ENCODE measurements at regions not wholly inside any gene's neighbourhood (a gene's known extent, or its start where the extent isn't known, plus 50 kb on each side); places are given as distances from the start of the nearest gene placed in this dataset.

DNA sequence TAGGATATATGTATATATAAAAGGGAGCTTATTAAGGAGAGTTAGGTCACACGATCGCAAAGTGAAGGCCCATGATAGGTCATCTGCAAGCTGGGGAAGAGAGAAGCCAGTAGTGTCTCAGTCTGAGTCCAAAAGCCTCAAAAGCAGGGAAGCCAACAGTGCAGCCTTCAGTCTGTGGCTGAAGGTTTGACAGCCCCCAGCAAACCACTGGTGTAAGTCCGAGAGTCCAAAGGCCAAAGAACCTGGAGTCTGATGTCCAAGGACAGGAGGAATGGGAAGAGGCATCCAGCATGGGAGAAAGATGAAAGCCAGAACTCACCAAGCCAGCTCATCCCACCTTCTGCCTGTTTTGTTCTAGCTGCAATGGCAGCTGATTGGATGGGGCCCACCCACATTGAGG is 88.9 kb upstream of the TBX20 start:
- FAIRE-seq (no peak), DNase-seq (ENCODE audit: low read depth, low spot score) (no peak)
- intact Hi-C loops (cut with micrococcal nuclease) (no loop called here), dilution Hi-C loops (cut with MboI; ENCODE audit: extremely low pct_ligation_motif_present, low sequenced_read_pairs) (no loop called here)
- H3K4me2 ChIP-seq (ENCODE audit: insufficient read depth, low read length): no peak overlapping the region
- ChIA-PET POLR2A (no interaction called here), CTCF (no interaction called here)
- H3K9ac ChIP-seq (replicated peaks; ENCODE audit: extremely low read depth, insufficient read depth, low read length): no peak overlapping the region
- no peak overlapping the region for H3K27ac ChIP-seq (ENCODE audit: insufficient read depth, low read depth, low read length)
- no peaks in the 10 kb centered on the region for H4K20me1 ChIP-seq (replicated peaks; ENCODE audit: control insufficient read depth, extremely low read depth, insufficient read depth, low read length)
- no peaks in the 10 kb centered on the region for H3K36me3 ChIP-seq (ENCODE audit: control insufficient read depth in 2 of 2, extremely low read depth in 1 of 2, insufficient read depth in 2 of 2, low read length in 2 of 2)
- no TSS peak for BruUV-seq (replicated peaks)
- no peak for TF ChIP-seq EZH2 (IDR thresholded peaks at IDR 0.05; ENCODE audit: borderline replicate concordance, low read depth, low read length, severe bottlenecking)
- TF ChIP-seq POLR2A (IDR thresholded peaks at IDR 0.05; ENCODE audit: low read depth, low read length): no peak
- TF ChIP-seq GATA2 (IDR thresholded peaks at IDR 0.05; ENCODE audit: insufficient read depth, insufficient read length, low read depth, low read length): no peak
- TF ChIP-seq, protein P1, sequence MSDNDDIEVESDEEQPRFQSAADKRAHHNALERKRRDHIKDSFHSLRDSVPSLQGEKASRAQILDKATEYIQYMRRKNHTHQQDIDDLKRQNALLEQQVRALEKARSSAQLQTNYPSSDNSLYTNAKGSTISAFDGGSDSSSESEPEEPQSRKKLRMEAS (IDR thresholded peaks at IDR 0.05; ENCODE audit: insufficient read depth, insufficient read length): no peak
- no peak for TF ChIP-seq MYC (IDR thresholded peaks at IDR 0.05; ENCODE audit: low read depth, low read length)
- TF ChIP-seq FOS (IDR thresholded peaks at IDR 0.05; ENCODE audit: borderline replicate concordance, insufficient read depth, low read length): no peak
- TF ChIP-seq, protein P2, sequence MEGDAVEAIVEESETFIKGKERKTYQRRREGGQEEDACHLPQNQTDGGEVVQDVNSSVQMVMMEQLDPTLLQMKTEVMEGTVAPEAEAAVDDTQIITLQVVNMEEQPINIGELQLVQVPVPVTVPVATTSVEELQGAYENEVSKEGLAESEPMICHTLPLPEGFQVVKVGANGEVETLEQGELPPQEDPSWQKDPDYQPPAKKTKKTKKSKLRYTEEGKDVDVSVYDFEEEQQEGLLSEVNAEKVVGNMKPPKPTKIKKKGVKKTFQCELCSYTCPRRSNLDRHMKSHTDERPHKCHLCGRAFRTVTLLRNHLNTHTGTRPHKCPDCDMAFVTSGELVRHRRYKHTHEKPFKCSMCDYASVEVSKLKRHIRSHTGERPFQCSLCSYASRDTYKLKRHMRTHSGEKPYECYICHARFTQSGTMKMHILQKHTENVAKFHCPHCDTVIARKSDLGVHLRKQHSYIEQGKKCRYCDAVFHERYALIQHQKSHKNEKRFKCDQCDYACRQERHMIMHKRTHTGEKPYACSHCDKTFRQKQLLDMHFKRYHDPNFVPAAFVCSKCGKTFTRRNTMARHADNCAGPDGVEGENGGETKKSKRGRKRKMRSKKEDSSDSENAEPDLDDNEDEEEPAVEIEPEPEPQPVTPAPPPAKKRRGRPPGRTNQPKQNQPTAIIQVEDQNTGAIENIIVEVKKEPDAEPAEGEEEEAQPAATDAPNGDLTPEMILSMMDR (IDR thresholded peaks at IDR 0.05; ENCODE audit: extremely low read depth in 1 of 2, insufficient read depth in 1 of 2, low read depth in 1 of 2, low read length in 2 of 2): no peak
- H3K9me3 ChIP-seq (replicated peaks; ENCODE audit: control insufficient read depth, insufficient read depth, low read length): no peaks in the 10 kb centered on the region
- no peaks in the 10 kb centered on the region for H3K9me1 ChIP-seq (replicated peaks; ENCODE audit: control insufficient read depth, extremely low read depth, insufficient read depth, low read length)
- no peaks in the 10 kb centered on the region for H3K27me3 ChIP-seq (ENCODE audit: control insufficient read depth in 2 of 2, insufficient read depth in 2 of 2, low read length in 2 of 2)
- no peak overlapping the region for H3K4me3 ChIP-seq (replicated peaks in 1 of 3; ENCODE audit: insufficient read depth in 1 of 3, low read depth in 1 of 3, low read length in 3 of 3)
- H3K79me2 ChIP-seq (ENCODE audit: control insufficient read depth, insufficient read depth, low read length): no peaks in the 10 kb centered on the region
- no peak overlapping the region for H2AFZ ChIP-seq (ENCODE audit: low read depth, low read length)
- H3K4me1 ChIP-seq (ENCODE audit: control insufficient read depth, extremely low read depth, insufficient read depth, low read length): no peaks in the 10 kb centered on the region

DNA sequence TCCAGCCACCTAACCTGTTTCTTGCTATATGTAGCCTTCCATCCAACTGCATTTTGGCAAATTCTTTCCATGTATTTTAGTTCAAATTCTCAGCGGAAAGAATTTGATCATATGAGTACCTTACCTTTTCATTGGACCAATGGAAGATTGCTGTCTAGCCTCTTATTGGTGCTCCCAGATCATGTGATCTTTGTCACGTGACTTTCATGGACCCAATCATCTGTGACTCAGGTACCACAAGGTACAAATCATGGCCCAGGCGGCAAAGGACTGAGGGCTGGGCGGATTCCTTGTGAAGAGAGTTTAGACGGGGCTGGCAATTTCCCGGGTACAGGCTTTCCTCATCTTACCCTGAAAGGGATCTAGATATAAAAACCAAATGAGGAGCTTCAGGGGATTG is 85.9 kb upstream of the TBX20 start:
- Histone ChIP-seq H3K9ac (replicated peaks; ENCODE audit: extremely low read depth, insufficient read depth, low read length) (no peak overlapping the region), H2AFZ (ENCODE audit: low read depth, low read length) (no peak overlapping the region), H3K9me1 (replicated peaks; ENCODE audit: control insufficient read depth, extremely low read depth, insufficient read depth, low read length) (no peaks in the 10 kb centered on the region), H3K79me2 (ENCODE audit: control insufficient read depth, insufficient read depth, low read length) (no peaks in the 10 kb centered on the region), H3K9me3 (replicated peaks; ENCODE audit: control insufficient read depth, insufficient read depth, low read length) (no peaks in the 10 kb centered on the region), H3K27ac (ENCODE audit: insufficient read depth, low read depth, low read length) (no peak overlapping the region), H4K20me1 (replicated peaks; ENCODE audit: control insufficient read depth, extremely low read depth, insufficient read depth, low read length) (no peaks in the 10 kb centered on the region), H3K36me3 (ENCODE audit: control insufficient read depth in 2 of 2, extremely low read depth in 1 of 2, insufficient read depth in 2 of 2, low read length in 2 of 2) (no peaks in the 10 kb centered on the region), H3K4me3 (replicated peaks in 1 of 3; ENCODE audit: insufficient read depth in 1 of 3, low read depth in 1 of 3, low read length in 3 of 3) (no peak overlapping the region), H3K27me3 (ENCODE audit: control insufficient read depth in 2 of 2, insufficient read depth in 2 of 2, low read length in 2 of 2) (no peaks in the 10 kb centered on the region), H3K4me2 (ENCODE audit: insufficient read depth, low read length) (no peak overlapping the region), H3K4me1 (ENCODE audit: control insufficient read depth, extremely low read depth, insufficient read depth, low read length) (no peaks in the 10 kb centered on the region)
- TF ChIP-seq FOS (IDR thresholded peaks at IDR 0.05; ENCODE audit: borderline replicate concordance, insufficient read depth, low read length) (no peak), JUN (IDR thresholded peaks at IDR 0.05; ENCODE audit: borderline replicate concordance, insufficient read depth, insufficient read length, low read depth) (no peak), POLR2A (IDR thresholded peaks at IDR 0.05; ENCODE audit: low read depth, low read length) (no peak), MYC (IDR thresholded peaks at IDR 0.05; ENCODE audit: low read depth, low read length) (no peak), POLR2AphosphoS5 (IDR thresholded peaks at IDR 0.05; ENCODE audit: insufficient read depth, low read depth, low read length) (no peak), GATA2 (IDR thresholded peaks at IDR 0.05; ENCODE audit: insufficient read depth, insufficient read length, low read depth, low read length) (no peak), EZH2 (IDR thresholded peaks at IDR 0.05; ENCODE audit: borderline replicate concordance, low read depth, low read length, severe bottlenecking) (no peak)
- TF ChIP-seq, protein P2 (IDR thresholded peaks at IDR 0.05; ENCODE audit: extremely low read depth in 1 of 2, insufficient read depth in 1 of 2, low read depth in 1 of 2, low read length in 2 of 2): no peak
- TF ChIP-seq, protein P1 (IDR thresholded peaks at IDR 0.05; ENCODE audit: insufficient read depth, insufficient read length): no peak
- BruUV-seq (replicated peaks): no TSS peak
- dilution Hi-C loops (cut with MboI; ENCODE audit: extremely low pct_ligation_motif_present, low sequenced_read_pairs) (no loop called here), intact Hi-C loops (cut with micrococcal nuclease) (no loop called here)
- FAIRE-seq (no peak), DNase-seq (ENCODE audit: low read depth, low spot score) (no peak)
- CTCF ChIA-PET: no interaction called here
- POLR2A ChIA-PET: no interaction called here
